GM23338 (cell line): ENCODE measurements at regions not wholly inside any gene's neighbourhood (a gene's known extent, or its start where the extent isn't known, plus 50 kb on each side); places are given as distances from the start of the nearest gene placed in this dataset.

Source experiments
- ATAC-seq: fragments of 200-7000 bp; cut with Tn5 transposase; 3 replicates; pipeline ENCODE4 v1.9.1; 2020
- DNase-seq: peaks from one replicate; pipeline ENCODE4 v3.0.0-alpha.2; 2015; ENCODE audit warnings: low spot score
- H2AFZ ChIP-seq: fragments of 200-600 bp; sonication (generic); 2 replicates; pipeline ENCODE4 v1.8.0; 2016; ENCODE audit warnings: antibody characterized with exemption, mild to moderate bottlenecking, moderate library complexity
- H3F3A ChIP-seq: fragments of 200-600 bp; sonication (generic); replicated peaks from 2 replicates; pipeline ENCODE4 v1.8.0; 2017; ENCODE audit warnings: antibody characterized with exemption, mixed run types, low read depth
- H3K27ac ChIP-seq: fragments of 200-600 bp; sonication (generic); 2 replicates; pipeline ENCODE4 v1.6.1; 2016; ENCODE audit warnings: low read depth
- H3K27me3 ChIP-seq: fragments of 200-600 bp; sonication (generic); 2 replicates; pipeline ENCODE4 v1.8.0; 2016; ENCODE audit warnings: mild to moderate bottlenecking, mixed run types, moderate library complexity; ENCODE audit not compliant: insufficient read depth
- H3K36me3 ChIP-seq: fragments of 200-600 bp; sonication (generic); 2 replicates; pipeline ENCODE4 v1.8.0; 2016; ENCODE audit warnings: mild to moderate bottlenecking; ENCODE audit not compliant: insufficient read depth
- H3K4me1 ChIP-seq: fragments of 200-600 bp; sonication (generic); 2 replicates; pipeline ENCODE4 v1.8.0; 2016; ENCODE audit warnings: mild to moderate bottlenecking, moderate library complexity; ENCODE audit not compliant: insufficient read depth
- H3K4me2 ChIP-seq: fragments of 200-600 bp; sonication (generic); 2 replicates; pipeline ENCODE4 v1.7.1; 2017; ENCODE audit warnings: mixed run types
- H3K4me3 ChIP-seq: fragments of 200-600 bp; sonication (generic); 2 replicates; pipeline ENCODE4 v1.6.1; 2016; ENCODE audit warnings: mixed run types
- H3K79me2 ChIP-seq: fragments of 200-600 bp; sonication (generic); replicated peaks from 2 replicates; pipeline ENCODE4 v1.8.0; 2017; ENCODE audit warnings: mild to moderate bottlenecking; ENCODE audit not compliant: insufficient read depth
- H3K9me2 ChIP-seq: fragments of 200-600 bp; sonication (generic); 2 replicates; pipeline ENCODE4 v1.8.0; 2017; ENCODE audit not compliant: insufficient read depth
- H4K20me1 ChIP-seq: fragments of 200-600 bp; sonication (generic); replicated peaks from 2 replicates; pipeline ENCODE4 v1.8.0; 2017; ENCODE audit warnings: mild to moderate bottlenecking; ENCODE audit not compliant: insufficient read depth
- H3K27ac Mint-ChIP-seq: 2 replicates; pipeline ENCODE4 v1.8.0; 2020; ENCODE audit warnings: inconsistent platforms, mild to moderate bottlenecking, moderate library complexity, mixed read lengths
- H3K27me3 Mint-ChIP-seq: 3 replicates; pipeline ENCODE4 v1.8.0; 2022; ENCODE audit warnings: low read depth, mild to moderate bottlenecking, moderate library complexity, mixed read lengths, inconsistent platforms; ENCODE audit not compliant: insufficient read depth, poor library complexity
- H3K36me3 Mint-ChIP-seq: 3 replicates; pipeline ENCODE4 v1.8.0; 2021; ENCODE audit warnings: low read depth, mild to moderate bottlenecking, inconsistent platforms, moderate library complexity, mixed read lengths
- H3K4me1 Mint-ChIP-seq: 3 replicates; pipeline ENCODE4 v1.8.0; 2020; ENCODE audit warnings: mild to moderate bottlenecking, inconsistent platforms, mixed read lengths
- H3K4me3 Mint-ChIP-seq: 3 replicates; pipeline ENCODE4 v1.8.0; 2021; ENCODE audit warnings: moderate library complexity, mild to moderate bottlenecking, inconsistent platforms, mixed read lengths
- H3K9me3 Mint-ChIP-seq: 3 replicates; pipeline ENCODE4 v1.8.0; 2020; ENCODE audit warnings: moderate library complexity, mild to moderate bottlenecking, inconsistent platforms, mixed read lengths
- CREB1 ChIP-seq: fragments of 250-450 bp; sonication (Bioruptor Pico); IDR thresholded peaks from 2 replicates; pipeline ENCODE4 v1.5.0; 2020; ENCODE audit warnings: low read depth, mild to moderate bottlenecking, moderate library complexity
- ETS1 ChIP-seq: IDR thresholded peaks from 2 replicates; pipeline ENCODE4 v1.6.1; 2016; ENCODE audit warnings: antibody characterized with exemption
- EZH2 ChIP-seq: fragments of 200-600 bp; sonication (generic); IDR thresholded peaks from one replicate; pipeline ENCODE4 v1.8.0; 2017; ENCODE audit warnings: antibody characterized with exemption, mild to moderate bottlenecking, low read depth; ENCODE audit not compliant: unreplicated experiment
- EZH2phosphoT487 ChIP-seq: fragments of 200-600 bp; sonication (generic); IDR thresholded peaks from one replicate; pipeline ENCODE4 v1.8.1; 2018; ENCODE audit warnings: antibody characterized with exemption; ENCODE audit not compliant: unreplicated experiment
- JUNB ChIP-seq: IDR thresholded peaks from one replicate; pipeline ENCODE4 v1.6.1; 2016; ENCODE audit warnings: antibody characterized with exemption; ENCODE audit not compliant: unreplicated experiment
- NANOG ChIP-seq: IDR thresholded peaks from 2 replicates; pipeline ENCODE4 v1.6.1; 2016; ENCODE audit warnings: antibody characterized with exemption, borderline replicate concordance
- POLR2AphosphoS5 ChIP-seq: IDR thresholded peaks from 2 replicates; pipeline ENCODE4 v1.6.1; 2016; ENCODE audit warnings: antibody characterized with exemption, low read depth
- REST ChIP-seq: IDR thresholded peaks from one replicate; pipeline ENCODE4 v1.6.1; 2018; ENCODE audit warnings: antibody characterized with exemption; ENCODE audit not compliant: unreplicated experiment
- STAT1 ChIP-seq: IDR thresholded peaks from one replicate; pipeline ENCODE4 v1.6.1; 2016; ENCODE audit warnings: antibody characterized with exemption; ENCODE audit not compliant: unreplicated experiment
- ZNF114 ChIP-seq: fragments of 250-450 bp; sonication (Bioruptor Pico); IDR thresholded peaks from 2 replicates; pipeline ENCODE4 v1.5.0; 2020; ENCODE audit warnings: mild to moderate bottlenecking, moderate library complexity
- ZNF331 ChIP-seq: fragments of 250-450 bp; sonication (Bioruptor Pico); IDR thresholded peaks from 2 replicates; pipeline ENCODE4 v1.5.0; 2020; ENCODE audit warnings: low read depth, mild to moderate bottlenecking, moderate library complexity
- ZNF462 ChIP-seq: fragments of 250-450 bp; sonication (Bioruptor Pico); IDR thresholded peaks from 2 replicates; pipeline ENCODE4 v1.5.0; 2020; ENCODE audit warnings: mild to moderate bottlenecking, moderate library complexity
- TF ChIP-seq, protein P1 (sequence below), 2 experiments: fragments of 200-600 bp in 1 of 2; sonication (generic) in 1 of 2; conservative IDR thresholded peaks; 2 replicates each; pipeline versions ENCODE4 v1.5.1 to v1.6.1; 2016 to 2017; ENCODE audit warnings: antibody characterized with exemption in 2 of 2, low read depth in 2 of 2, mild to moderate bottlenecking in 2 of 2, moderate library complexity in 1 of 2

DNA sequence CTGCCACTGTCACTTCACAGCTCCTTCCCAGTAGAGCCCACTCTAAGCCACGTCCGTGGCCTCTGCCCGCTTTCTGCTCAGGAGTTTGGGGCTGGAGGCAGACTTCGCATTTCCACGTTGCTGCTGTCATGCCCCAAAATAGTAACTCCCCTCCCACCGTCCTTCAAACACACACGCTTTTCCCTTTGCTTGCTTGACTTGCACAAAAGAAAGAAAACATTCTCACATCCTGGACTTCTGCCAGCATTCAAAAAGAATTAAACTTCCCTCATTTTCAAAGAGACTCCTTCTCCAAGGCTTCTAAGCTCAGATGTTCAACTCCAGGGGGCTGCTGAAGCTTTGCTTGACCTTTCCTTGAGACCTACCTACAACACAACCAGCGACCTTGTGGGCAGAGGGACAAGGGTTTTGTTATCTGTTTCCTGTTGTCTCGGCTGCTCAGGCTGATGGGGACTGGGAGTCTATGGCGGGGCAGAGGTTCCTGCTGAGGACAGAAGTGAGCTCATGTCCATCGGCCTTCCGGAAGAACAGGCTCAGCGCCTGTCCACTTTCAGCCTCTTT lies 263.8 kb upstream of the FOXQ1 start:
- Histone ChIP-seq H3K4me1 (no peaks in the 10 kb centered on the region), H3K36me3 (no peaks in the 10 kb centered on the region), H3K27ac (no peak overlapping the region), H3K4me2 (no peak overlapping the region), H4K20me1 (no peaks in the 10 kb centered on the region), H3K79me2 (no peaks in the 10 kb centered on the region), H3K27me3 (no peaks in the 10 kb centered on the region), H3K4me3 (no peak overlapping the region), H3K9me2 (peaks cover 8% of the 10 kb centered on the region; the same call in 1 of the 2 replicates), H3F3A (no peaks in the 10 kb centered on the region), H2AFZ (no peak overlapping the region)
- Mint-ChIP-seq H3K27ac (no peak overlapping the region), H3K4me1 (no peaks in the 10 kb centered on the region), H3K36me3 (no peaks in the 10 kb centered on the region), H3K27me3 (no peaks in the 10 kb centered on the region), H3K4me3 (no peak overlapping the region), H3K9me3 (no peaks in the 10 kb centered on the region; the same call in 2 of the 3 replicates)
- ATAC-seq: no peak
- TF ChIP-seq EZH2phosphoT487: no peak
- no peak for TF ChIP-seq ETS1
- no peak for TF ChIP-seq CREB1 (CRISPR knock-in tag)
- TF ChIP-seq, protein P1, sequence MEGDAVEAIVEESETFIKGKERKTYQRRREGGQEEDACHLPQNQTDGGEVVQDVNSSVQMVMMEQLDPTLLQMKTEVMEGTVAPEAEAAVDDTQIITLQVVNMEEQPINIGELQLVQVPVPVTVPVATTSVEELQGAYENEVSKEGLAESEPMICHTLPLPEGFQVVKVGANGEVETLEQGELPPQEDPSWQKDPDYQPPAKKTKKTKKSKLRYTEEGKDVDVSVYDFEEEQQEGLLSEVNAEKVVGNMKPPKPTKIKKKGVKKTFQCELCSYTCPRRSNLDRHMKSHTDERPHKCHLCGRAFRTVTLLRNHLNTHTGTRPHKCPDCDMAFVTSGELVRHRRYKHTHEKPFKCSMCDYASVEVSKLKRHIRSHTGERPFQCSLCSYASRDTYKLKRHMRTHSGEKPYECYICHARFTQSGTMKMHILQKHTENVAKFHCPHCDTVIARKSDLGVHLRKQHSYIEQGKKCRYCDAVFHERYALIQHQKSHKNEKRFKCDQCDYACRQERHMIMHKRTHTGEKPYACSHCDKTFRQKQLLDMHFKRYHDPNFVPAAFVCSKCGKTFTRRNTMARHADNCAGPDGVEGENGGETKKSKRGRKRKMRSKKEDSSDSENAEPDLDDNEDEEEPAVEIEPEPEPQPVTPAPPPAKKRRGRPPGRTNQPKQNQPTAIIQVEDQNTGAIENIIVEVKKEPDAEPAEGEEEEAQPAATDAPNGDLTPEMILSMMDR (conservative IDR thresholded peaks at IDR 0.05; ENCODE audit: low read depth in 2 of 2): no peak
- no peak for TF ChIP-seq REST
- TF ChIP-seq NANOG: no peak
- TF ChIP-seq EZH2: no peak
- no peak for TF ChIP-seq JUNB
- no peak for TF ChIP-seq STAT1
- no peak for TF ChIP-seq ZNF114
- TF ChIP-seq ZNF462 (CRISPR knock-in tag): no peak
- no peak for TF ChIP-seq POLR2AphosphoS5
- TF ChIP-seq ZNF331: no peak
- DNase-seq: no peak
